ENCODE measurements at regions not wholly inside any gene's neighbourhood (a gene's known extent, or its start where the extent isn't known, plus 50 kb on each side); places are given as distances from the start of the nearest gene placed in this dataset.

DNA sequence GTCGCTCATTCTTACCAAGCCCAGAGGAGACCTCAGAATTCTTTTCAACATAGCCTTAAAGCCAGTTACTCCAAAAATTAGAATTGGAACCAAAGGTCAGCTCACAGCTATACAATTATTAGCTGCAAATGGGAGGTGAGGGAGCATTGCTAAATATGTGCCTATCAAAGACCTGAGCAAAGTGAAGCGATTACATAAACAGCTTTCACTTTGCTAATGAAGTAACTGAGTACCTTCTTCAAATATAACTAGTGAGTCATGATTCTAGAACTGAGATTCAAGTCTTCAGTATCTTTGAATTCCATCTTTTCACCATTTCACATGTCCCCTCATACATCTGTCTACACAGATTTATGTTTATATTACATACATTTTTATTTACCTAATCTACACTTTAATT lies 122.6 kb downstream of the P2RY1 start:
- TF ChIP-seq SIN3A (IDR thresholded peaks at IDR 0.05; ENCODE audit: low read depth, low read length) (no peak), ATF3 (IDR thresholded peaks at IDR 0.05; ENCODE audit: borderline replicate concordance, extremely low read depth, low read depth, low read length) (no peak), YY1 (IDR thresholded peaks at IDR 0.05; ENCODE audit: low read depth, low read length) (no peak), DPF2 (IDR thresholded peaks at IDR 0.05) (no peak), CTCF (IDR thresholded peaks at IDR 0.05 in 2 of 3, conservative IDR thresholded peaks at IDR 0.05 in 1 of 3; ENCODE audit: control insufficient read depth in 2 of 3, extremely low read depth in 1 of 3, insufficient read depth in 1 of 3, low read depth in 3 of 3, low read length in 3 of 3) (no peak), TCF12 (IDR thresholded peaks at IDR 0.05; ENCODE audit: low read depth, low read length) (no peak), SPI1 (IDR thresholded peaks at IDR 0.05; ENCODE audit: borderline replicate concordance, insufficient read depth, low read depth, low read length) (no peak), BCL11A (IDR thresholded peaks at IDR 0.05; ENCODE audit: low read depth, low read length) (no peak), SRF (IDR thresholded peaks at IDR 0.05; ENCODE audit: low read depth in 2 of 2, low read length in 2 of 2) (no peak), NRF1 (conservative IDR thresholded peaks at IDR 0.05; ENCODE audit: low read depth, low read length) (no peak)

All from GM12878 (cell line).